Skin of body (tissue), 2 donors: ENCODE measurements at regions not wholly inside any gene's neighbourhood (a gene's known extent, or its start where the extent isn't known, plus 50 kb on each side); places are given as distances from the start of the nearest gene placed in this dataset. TPM values are rescaled to one million over a fixed set of nuclear protein-coding genes. Genes with fewer than 3 reads are reported as not detected.
A peak's percentile ranks its signal among the peaks of the same experiment; 100 is the strongest.
"Not testable (repeated sequence)": the region's sequence is repeated elsewhere in the genome, so short reads cannot be mapped to it uniquely, and the experiment has no call there.

Experiments used
- DNase-seq: peaks from one replicate; lab custom pipeline; 2025; lab: John Stamatoyannopoulos, UW
- small RNA-seq: library from RNA; depleted of rRNA; stranded (forward); fragments of <200 nt; gene quantifications from one replicate; pipeline ENCODE3, GENCODE V24; 2014; ENCODE audit warnings: low replicate concordance

DNA sequence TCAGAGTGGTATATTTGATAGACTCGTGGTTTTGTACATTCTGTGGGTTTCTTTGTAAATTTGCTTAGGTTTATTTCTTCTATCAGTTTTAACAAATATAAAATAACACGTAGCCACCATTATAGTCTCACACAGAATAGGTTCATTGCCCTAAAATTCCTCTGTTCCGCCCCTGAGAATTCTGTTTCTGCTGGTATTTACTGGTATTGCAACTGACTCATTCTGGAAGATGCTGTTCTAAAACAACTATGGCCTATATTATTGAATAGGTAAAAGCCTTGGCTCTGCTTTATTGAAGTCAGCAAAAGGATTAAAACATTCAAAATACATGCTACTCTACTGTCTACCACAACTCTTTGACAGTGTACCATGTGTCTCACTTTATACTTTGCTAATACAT is 119.1 kb upstream of the CHORDC1 start:
- DNase-seq = no peak

DNA sequence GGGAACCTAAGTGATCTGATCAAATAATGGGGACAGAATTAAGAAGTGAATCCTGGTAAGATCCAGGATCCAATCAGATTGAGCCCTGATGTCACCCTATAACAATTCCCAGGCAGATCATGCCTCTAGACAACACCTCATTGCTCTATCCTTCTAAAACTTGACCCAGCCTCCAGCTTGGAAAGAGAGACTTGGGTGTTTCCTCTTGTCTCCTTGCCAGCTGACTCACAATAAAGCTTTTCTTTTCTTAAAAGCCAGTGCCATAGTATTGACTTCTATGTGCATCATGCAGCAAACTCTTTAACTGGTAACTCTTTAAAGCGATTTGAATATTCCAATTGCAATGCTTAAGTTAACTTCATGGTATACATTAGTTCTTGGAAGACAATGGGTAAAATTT is 109.6 kb upstream of the CHORDC1 start:
- no peak for DNase-seq

DNA sequence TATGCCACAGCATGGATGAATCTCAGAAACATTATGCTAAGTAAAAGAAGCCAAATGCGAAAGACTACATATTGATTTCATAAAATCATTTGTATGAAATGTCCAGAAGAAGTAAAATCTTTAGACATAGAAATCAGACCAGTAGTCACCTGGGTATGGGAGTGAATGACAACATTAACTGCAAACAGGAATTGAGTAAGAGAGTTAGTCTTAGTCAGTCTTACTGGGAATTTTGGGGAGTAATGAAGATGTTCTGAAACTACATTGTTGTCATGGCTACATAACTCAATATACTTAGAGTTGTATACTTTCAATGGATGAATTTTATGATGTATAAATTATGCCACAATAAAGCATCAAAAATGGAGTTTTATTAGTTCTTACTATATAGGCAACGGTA is 107.8 kb upstream of the CHORDC1 start:
- no peak for DNase-seq

DNA sequence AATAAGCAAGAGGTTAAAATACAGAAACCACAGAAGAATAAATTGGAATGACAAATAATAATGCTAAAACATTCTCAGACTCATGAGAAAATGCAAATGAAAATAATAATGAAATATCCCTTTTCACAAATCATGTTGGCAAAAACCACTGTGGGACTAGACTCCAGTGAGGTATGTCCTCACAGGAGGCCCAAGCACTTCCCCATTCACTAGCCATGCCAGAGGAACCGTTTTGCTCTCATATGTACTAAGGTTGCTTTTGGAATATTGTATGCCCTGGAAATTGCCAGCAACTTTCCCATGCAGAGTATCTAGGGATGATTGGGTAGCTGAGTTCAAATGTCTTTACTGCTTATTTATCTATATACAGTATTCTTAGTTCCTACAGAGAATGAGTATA is 106.2 kb upstream of the CHORDC1 start:
- DNase-seq = no peak

DNA sequence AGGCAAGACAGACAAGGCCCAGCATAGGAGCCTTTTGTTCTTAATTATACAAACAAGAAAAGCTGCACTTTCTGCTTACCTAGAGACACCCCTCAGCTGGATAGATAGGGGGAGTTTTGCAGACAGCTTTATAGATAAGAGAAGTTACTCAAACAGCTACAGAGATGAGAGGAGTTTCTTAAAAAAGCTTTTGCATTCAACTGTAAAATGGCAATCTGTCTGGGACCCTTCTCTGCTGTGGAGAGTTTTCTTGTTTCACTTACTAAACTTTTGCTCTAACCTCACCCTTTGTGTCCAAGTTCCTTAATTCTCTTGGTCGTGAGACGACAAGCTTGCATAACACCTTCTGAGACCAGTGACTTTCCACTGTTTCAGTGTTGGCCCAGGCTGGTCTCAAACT is 103.8 kb upstream of the CHORDC1 start:
- no peak for DNase-seq

DNA sequence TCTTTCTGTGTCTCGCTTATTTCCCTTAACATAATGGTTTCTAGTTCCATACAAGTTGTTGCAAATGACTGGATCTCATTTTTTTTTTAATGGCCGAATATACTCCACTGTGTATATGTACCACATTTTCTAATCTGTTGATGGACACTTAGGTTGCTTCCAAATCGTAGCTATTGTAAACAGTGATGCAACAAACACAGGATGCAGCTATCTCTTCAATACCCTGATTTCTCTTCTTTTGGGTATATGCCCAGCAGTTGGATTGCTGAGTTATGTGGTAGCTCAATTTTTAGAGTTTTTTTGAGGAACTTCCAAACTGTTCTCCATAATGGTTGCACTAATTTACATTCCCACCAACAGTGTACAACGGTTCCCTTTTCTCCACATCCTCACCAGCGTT is 100.4 kb upstream of the CHORDC1 start:
- no peak for DNase-seq

DNA sequence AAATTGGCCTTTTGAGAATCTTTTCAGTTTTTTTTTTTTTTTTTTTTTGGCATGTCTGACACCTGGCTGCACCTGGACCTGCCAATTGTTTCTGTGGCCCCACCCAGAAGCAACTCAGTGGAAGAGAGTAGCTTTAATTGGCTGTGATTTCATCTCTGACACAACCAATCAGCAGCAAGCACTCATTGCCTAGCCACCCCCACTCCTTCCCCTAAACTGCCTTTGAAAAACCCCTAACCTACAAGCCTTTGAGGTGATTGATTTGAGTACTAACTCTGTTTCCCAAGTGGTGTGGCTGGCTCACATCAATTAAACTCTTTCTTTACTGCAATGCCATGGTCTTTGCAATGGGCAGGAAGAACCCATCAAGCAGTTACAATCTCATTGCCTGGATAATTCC is 98.2 kb upstream of the CHORDC1 start:
- DNase-seq = no peak

DNA sequence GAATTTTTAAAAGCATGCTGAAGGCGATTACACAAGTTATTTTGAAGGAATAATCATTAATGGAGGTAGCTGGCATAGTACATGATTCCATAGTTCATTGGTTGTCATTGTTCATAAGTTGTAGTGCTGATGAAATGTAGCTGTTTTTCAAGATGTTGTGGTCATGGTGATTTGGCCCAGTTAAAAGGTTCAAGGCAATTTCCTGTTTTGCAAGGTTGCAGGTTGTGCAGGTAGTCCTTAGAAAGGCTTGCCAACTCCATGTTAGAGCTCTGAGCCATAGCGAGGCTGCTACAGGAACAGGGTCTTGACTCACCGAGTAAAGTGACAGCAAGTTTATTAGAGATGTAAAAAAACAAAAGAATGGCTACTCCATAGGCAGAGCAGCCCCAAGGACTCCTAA is 95.8 kb upstream of the CHORDC1 start:
- DNase-seq = no peak

DNA sequence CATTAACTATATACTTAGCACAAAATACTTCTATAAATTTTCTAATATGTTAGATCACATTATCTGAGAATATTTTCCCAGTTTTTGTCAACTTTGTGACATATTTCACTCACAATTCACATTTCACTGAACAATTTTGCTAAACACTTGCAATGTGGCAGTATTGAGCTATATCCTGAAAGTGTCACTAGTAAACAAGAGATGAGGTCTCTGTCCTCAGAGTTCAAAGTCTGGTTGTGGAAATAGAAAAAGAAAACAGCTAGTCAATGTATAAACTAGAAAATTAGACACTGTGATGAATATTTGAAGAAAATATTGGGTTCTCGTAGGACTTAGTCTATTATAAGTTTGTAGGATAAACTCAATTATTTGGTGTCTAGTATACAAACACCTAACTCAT is 87.4 kb upstream of the CHORDC1 start:
- DNase-seq = no peak

DNA sequence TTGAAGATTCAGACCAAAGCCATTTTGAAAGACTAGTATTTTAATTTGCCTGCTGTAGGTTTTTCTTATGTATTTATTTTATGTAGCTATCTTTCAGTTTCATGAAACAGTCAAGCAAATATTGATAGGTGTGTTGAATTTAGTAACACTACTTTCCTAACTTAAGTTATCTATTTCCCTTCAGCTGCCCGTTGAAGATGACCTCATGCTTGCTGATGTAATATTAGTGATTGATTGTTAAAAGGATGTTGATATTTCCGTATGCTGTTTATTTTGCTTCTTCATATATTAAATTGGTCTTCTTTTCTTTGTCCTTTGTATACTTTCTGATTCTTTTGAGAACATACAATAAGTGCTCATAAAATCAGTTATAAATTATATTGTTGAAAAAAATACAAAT is 86.8 kb upstream of the CHORDC1 start:
- DNase-seq = no peak

DNA sequence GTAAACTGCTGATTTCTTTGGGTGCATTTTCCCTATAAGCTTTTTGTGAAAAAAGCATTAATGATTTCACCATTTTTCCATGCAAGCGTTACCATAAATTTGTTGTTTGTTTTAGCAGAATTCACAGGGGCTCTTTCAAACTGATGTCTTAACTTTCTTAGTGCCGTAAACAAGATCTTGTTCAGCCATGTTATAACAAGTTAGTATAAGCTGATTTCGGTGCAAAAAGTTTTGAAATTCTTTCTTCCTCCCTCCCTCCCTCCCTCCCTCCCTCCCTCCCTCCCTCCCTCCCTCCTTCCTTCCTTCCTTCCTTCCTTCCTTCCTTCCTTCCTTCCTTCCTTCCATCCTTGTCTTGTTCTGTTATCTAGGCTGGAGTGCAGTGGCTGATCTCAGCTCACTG is 71.7 kb upstream of the CHORDC1 start:
- no peak for DNase-seq

DNA sequence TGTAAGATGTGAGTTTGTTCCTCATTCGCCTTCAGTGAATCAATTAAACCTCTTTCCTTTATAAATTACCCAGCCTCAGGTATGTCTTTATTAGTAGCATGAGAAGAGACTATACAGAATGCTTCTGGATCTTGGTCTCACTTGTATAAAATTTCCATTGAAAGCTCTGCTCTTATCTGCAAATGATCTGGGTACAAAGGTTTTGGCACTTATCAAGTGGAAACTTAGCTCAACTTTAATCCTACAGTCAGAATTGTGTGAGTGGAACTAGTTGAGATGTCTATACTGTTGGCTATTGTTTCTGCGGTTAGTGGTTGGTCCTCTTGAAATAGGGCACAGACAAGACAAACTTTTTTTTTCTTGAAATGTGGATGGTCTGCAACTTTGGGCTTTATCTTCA is 71.2 kb upstream of the CHORDC1 start:
- no peak for DNase-seq

DNA sequence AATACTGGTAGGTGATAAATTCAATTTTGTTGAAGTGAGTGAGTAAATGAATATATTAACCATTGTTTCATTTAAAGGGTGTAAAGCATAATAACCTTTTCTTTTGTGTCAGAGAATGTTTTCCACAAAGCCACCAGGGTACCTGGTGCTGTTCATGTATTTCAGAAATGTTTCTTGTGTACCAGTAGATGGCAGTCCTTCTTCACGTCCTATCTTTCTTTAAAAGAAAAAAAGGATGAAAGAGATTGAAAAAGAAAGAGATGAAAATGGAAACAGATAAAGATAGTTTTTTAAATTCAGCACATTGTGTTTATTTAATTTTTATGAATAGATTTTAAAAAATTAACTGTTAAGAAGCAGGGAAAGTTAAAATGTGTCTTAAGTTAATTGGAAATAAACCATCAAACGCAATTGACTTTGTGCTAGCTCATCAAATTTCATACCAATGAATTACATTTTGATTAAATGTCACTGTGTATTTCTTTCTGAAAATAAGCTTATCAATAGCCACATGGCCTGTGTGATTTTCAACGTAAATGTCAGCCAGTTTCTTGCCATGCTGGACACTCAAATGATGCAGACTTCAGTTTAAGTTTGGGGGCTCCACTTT is 65.5 kb upstream of the CHORDC1 start:
- DNase-seq = peak; percentile 0

DNA sequence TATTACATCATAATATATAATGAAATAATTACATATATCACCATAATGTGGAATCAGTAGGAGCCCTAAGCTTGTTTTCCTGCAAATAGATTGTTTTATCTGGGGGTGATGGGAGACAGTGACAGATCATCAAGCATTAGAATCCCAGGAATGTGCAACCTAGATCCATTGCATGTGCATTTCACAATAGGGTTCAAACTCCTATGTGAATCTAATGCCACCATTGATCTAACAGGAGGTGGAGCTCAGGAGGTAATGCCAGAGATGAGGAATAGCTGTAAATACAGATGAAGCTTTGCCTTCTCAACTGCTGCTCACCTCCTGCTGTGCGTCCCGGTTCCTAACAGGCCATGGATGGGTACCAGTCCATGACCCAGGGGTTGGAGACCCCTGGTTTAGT is 63.8 kb upstream of the CHORDC1 start:
- DNase-seq = no peak

DNA sequence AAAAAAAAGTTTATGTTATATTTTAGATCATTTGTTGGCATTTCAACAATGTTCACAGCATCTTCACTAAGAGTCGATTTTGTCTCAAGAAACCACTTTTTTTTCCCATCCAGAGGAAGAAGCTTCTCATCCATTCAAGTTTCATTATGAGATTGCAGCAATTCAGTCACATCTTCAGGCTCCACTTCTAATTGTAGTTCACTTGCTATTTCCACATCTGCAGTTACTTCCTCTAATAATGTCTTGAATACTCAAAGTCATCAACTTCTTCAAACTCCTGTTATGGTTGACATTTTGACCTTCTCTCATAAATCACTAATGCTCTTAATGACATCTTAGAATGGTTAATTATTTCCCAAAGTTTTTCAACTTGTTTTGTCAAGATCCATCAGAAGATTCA is 61.3 kb upstream of the CHORDC1 start:
- DNase-seq = no peak

DNA sequence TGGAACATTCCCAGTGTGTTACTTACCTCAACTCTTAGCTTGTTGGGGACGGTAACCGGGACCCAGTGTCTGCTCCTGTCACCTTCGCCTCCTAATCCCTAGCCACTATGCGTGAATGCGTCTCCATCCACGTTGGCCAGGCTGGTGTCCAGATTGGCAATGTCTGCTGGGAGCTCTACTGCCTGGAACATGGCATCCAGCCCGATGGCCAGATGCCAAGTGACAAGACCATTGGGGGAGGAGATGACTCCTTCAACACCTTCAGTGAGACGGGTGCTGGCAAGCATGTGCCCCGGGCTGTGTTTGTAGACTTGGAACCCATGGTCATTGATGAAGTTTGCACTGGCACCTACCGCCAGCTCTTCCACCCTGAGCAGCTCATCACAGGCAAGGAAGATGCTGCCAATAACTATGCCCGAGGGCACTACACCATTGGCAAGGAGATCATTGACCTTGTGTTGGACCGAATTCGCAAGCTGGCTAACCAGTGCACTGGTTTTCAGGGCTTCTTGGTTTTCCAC is 59.8 kb upstream of the CHORDC1 start:
- not testable (repeated sequence) for DNase-seq

DNA sequence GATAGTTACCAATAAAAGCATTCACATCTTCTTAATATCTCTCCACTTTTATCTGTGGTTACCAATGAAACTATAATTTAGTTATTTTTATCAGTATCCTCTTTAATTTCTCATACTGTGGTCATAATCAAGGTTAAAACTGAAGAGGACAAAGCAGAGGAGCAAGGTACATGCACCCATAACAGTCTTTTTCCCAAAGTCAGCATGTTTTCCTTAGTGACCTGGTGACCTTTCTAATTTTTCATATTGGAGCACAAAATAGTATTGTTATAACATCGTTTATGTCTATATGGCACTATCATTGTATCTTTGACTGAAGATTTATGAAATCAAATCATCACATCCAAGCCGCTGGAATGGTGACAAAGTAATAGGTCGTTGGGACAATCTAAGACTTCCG is 51.5 kb upstream of the CHORDC1 start:
- DNase-seq = no peak

Small RNA genes lying in the stretch of these regions (small RNA-seq; reads per million reads assigned to genes)
- gene AP001002.3 (not detected), gene MIR1261 (not detected), gene MIR4490 (not detected)
